Esophagus squamous epithelium (tissue), 5 donors: ENCODE measurements at regions not wholly inside any gene's neighbourhood (a gene's known extent, or its start where the extent isn't known, plus 50 kb on each side); places are given as distances from the start of the nearest gene placed in this dataset.

ENCODE experiments used
- DNase-seq: peaks from one replicate; lab custom pipeline; 2025; lab: John Stamatoyannopoulos, UW
- H3K27ac ChIP-seq, 4 donors: fragments of 200-600 bp; sonication (generic); one replicate each; pipeline ENCODE4 v1.5.1; 2016 to 2019; ENCODE audit warnings: mild to moderate bottlenecking in 1 of 4
- H3K27me3 ChIP-seq, 4 donors: fragments of 200-600 bp; sonication (generic); 1 replicate in 3 of 4; 2 replicates in 1 of 4; pipeline versions ENCODE4 v1.5.1 to v1.6.0; 2017 to 2021; ENCODE audit warnings: antibody characterized with exemption in 1 of 4
- H3K36me3 ChIP-seq, 3 donors: fragments of 200-600 bp; sonication (generic); one replicate each; pipeline ENCODE4 v1.5.1; 2016 to 2019
- H3K4me1 ChIP-seq, 3 donors: fragments of 200-600 bp; sonication (generic); one replicate each; pipeline ENCODE4 v1.5.1; 2017 to 2019
- H3K4me3 ChIP-seq, 4 donors: fragments of 200-600 bp; sonication (generic); 1 replicate in 3 of 4; 2 replicates in 1 of 4; pipeline ENCODE4 v1.5.1; 2016 to 2019; ENCODE audit warnings: mild to moderate bottlenecking in 2 of 4, moderate library complexity in 1 of 4
- H3K9me3 ChIP-seq, 3 donors: fragments of 200-600 bp; sonication (generic); one replicate each; pipeline ENCODE4 v1.5.1; 2016 to 2019
- CTCF ChIP-seq, 6 experiments: fragments of 450-650 bp in 4 of 6; fragments of 200-600 bp in 2 of 6; sonication (generic) in 2 of 6; IDR thresholded peaks; one replicate each; pipeline ENCODE4 v1.5.1; 2016 to 2019; ENCODE audit warnings: antibody characterized with exemption in 6 of 6, mild to moderate bottlenecking in 4 of 6, moderate library complexity in 4 of 6
- POLR2A ChIP-seq, 4 donors: fragments of 450-650 bp; IDR thresholded peaks; one replicate each; pipeline ENCODE4 v1.6.1; 2017; ENCODE audit warnings: antibody characterized with exemption in 4 of 4, mild to moderate bottlenecking in 4 of 4, moderate library complexity in 3 of 4
- WGBS, 2 donors: methylation state at CpG; one replicate each; pipeline ENCODE4 v1.1.5; 2018; 5-methylcytosine and 5-hydroxymethylcytosine counted together
- intact Hi-C: fragments of 100-400 bp; cut with DNase I; formaldehyde crosslinking; loops from one replicate; pipeline ENCODE4 v1.15.0; 2022
- donor health status: DM: yes; HTN: yes; CAD: no.

DNA sequence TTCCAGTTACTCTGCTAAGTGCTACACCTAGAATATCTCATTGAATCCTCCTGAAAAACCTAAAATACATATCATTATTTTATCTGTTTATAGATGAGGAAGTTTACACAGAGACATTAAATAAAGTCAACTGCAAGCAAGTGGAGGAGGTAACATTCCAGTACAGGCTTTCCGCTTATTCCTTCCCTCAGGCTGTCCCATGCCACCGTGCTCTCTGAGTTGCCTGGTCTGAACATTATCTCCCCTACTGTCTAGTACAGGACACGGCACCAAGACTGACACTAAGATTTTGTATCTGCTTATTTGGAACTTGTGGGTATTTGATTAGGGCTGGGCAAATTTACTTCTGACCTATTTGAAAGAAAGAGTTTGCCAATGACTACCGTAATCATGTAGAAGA, 172.4 kb upstream of the STK32A start:
- Histone ChIP-seq H3K27ac (no peak overlapping the region), H3K27me3 (no peaks in the 10 kb centered on the region), H3K9me3 (no peaks in the 10 kb centered on the region), H3K4me3 (no peak overlapping the region), H3K4me1 (no peaks in the 10 kb centered on the region), H3K36me3 (no peaks in the 10 kb centered on the region)
- intact Hi-C loops, result no loop called here
- WGBS, 2 donors, result 70 to 79% methylated on average over 4 of the region's 4 CpGs
- TF ChIP-seq CTCF (IDR thresholded peaks at IDR 0.05), result no peak
- TF ChIP-seq POLR2A (IDR thresholded peaks at IDR 0.05), result no peak
- DNase-seq, result no peak

DNA sequence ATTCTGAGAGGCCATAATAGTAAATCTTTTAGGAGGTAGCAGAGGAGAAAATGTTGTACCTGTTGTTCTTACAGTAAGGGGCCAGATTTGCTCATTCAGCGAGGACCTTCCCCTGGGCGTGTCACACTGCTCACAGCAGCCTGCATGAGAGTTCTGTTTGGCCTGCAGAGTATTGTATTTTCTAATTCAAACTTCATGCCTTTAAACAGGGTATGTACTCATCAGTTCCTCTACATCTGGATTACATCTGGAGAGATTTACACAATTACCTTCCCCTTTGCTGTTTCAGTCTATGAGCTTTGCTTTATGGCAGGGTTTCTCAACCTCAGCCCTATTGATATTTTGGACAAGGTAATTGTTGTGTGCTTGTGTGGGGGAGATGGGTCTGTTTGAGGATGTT, 170.9 kb upstream of the STK32A start:
- 61 to 66% methylated on average over 2 of the region's 2 CpGs for WGBS, 2 donors
- DNase-seq, result no peak
- Histone ChIP-seq H3K9me3 (no peaks in the 10 kb centered on the region), H3K27ac (no peak overlapping the region), H3K27me3 (no peaks in the 10 kb centered on the region), H3K4me1 (no peaks in the 10 kb centered on the region), H3K36me3 (no peaks in the 10 kb centered on the region), H3K4me3 (no peak overlapping the region)
- intact Hi-C loops, result no loop called here
- TF ChIP-seq POLR2A (IDR thresholded peaks at IDR 0.05) (no peak), CTCF (IDR thresholded peaks at IDR 0.05) (no peak)

GRCh38 chr5:147065071-147065470, 169.8 kb upstream of the STK32A start:
- no peaks in the 10 kb centered on the region for H3K36me3 ChIP-seq
- H3K27me3 ChIP-seq, result no peaks in the 10 kb centered on the region
- H3K4me1 ChIP-seq, result no peaks in the 10 kb centered on the region
- DNase-seq, result no peak
- H3K27ac ChIP-seq, result no peak overlapping the region
- H3K4me3 ChIP-seq, result no peak overlapping the region
- TF ChIP-seq POLR2A (IDR thresholded peaks at IDR 0.05) (no peak), CTCF (IDR thresholded peaks at IDR 0.05) (no peak)
- intact Hi-C loops, result no loop called here
- H3K9me3 ChIP-seq, result no peaks in the 10 kb centered on the region
- 64 to 72% methylated on average over 1 of the region's 1 CpG for WGBS, 2 donors

DNA sequence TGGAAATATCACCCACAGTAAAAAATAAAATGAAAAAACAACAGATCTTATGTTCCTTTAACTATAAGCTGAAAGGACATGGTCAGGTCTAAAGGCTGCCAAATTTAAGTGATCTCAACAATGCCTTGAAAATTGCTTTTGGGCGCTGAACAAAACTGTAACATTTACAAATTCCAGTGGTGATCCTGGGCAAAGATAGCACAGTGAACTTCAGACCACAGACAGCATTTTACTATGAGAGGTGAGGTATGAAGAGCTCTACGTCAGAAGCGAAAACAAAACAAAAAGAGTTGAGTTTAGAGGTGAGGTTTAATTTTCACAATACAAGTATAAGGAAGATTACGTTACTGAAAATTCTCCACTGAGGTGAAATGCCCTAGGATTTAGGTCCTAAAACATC, 165.8 kb upstream of the STK32A start:
- Histone ChIP-seq H3K27me3 (peaks cover 0 to 3% (median 0%) of the 10 kb centered on the region in 4 donors), H3K4me1 (no peaks in the 10 kb centered on the region), H3K4me3 (no peak overlapping the region), H3K36me3 (no peaks in the 10 kb centered on the region), H3K27ac (no peak overlapping the region), H3K9me3 (no peaks in the 10 kb centered on the region)
- DNase-seq, result no peak
- 78 to 85% methylated on average over 4 of the region's 4 CpGs for WGBS, 2 donors
- TF ChIP-seq CTCF (IDR thresholded peaks at IDR 0.05), result no peak
- no peak for TF ChIP-seq POLR2A (IDR thresholded peaks at IDR 0.05)
- intact Hi-C loops, result no loop called here

DNA sequence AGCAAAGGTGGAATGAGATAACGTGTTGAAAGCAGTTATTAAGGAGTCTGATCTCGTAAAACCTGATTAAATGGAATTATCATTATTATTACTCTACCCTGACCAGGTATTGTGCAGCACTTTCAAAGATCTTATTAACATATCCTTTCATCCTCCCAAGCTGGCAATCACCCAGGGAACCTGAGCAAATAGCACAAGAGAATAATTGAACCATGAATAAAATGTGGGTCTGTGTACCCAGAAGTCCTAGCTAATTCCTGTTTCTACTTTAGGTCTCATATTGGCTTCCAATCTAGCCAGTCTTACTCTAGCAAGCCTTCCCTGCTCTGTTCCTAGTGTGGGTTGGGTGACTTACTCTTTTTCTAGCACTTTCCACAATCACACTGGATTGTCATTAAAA, 162.2 kb upstream of the STK32A start:
- 31 to 35% methylated on average over 2 of the region's 2 CpGs for WGBS, 2 donors
- no peak for TF ChIP-seq CTCF (IDR thresholded peaks at IDR 0.05)
- Histone ChIP-seq H3K4me3 (no peak overlapping the region), H3K27ac (no peak overlapping the region), H3K27me3 (peaks cover 0 to 3% (median 0%) of the 10 kb centered on the region in 4 donors), H3K36me3 (no peaks in the 10 kb centered on the region), H3K9me3 (no peaks in the 10 kb centered on the region), H3K4me1 (no peaks in the 10 kb centered on the region)
- intact Hi-C loops, result no loop called here
- no peak for DNase-seq
